CD4-positive, alpha-beta T cell treated with Interleukin-21 for 1 hour (primary cell): ENCODE measurements at regions not wholly inside any gene's neighbourhood (a gene's known extent, or its start where the extent isn't known, plus 50 kb on each side); places are given as distances from the start of the nearest gene placed in this dataset.
"Not testable (repeated sequence)": the region's sequence is repeated elsewhere in the genome, so short reads cannot be mapped to it uniquely, and the experiment has no call there.

ENCODE experiments used
- DNase-seq: peaks from one replicate; pipeline ENCODE4 v3.0.0-alpha.2; 2020

DNA sequence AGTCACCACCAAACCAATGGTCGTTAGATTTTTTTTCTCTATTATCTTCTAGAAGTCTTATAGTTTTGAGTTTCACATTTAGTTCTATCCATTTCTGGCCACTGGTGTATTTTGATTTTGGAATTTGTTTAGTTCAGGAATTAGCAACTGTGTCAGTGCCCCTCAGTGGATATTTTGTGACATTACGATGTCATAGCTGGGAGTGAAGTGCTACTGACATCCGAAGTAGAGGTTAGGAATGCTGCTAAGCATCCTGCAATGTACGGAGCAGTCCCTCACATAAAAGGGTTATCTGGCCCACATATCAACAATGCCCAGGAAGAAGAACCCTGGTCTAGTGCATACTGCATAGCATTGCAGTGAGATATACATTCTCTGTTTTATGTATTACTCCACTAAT lies 157.4 kb upstream of the RGPD4 start:
- DNase-seq = no peak

GRCh38 chr2:107681936-107682335 lies 144.8 kb upstream of the RGPD4 start:
- no peak for DNase-seq

DNA sequence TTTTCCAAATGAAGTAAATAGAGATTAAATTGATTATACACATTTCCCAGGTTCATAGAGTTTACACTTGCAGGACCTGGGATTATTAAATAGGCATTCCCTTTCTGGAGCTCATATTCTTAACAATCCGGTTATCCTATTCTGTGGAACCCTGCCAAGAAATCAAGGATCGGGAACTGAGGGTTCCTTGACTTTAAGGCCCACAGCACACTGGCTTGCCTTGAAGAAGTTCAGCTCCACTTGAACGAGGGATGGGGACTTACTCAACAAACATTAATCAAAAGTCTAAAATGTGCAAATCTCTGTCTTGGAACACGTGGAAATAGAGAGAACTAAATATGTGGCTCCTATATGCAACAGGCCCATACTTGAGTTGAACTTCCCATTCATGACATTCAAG lies 142.3 kb upstream of the RGPD4 start:
- DNase-seq = no peak

DNA sequence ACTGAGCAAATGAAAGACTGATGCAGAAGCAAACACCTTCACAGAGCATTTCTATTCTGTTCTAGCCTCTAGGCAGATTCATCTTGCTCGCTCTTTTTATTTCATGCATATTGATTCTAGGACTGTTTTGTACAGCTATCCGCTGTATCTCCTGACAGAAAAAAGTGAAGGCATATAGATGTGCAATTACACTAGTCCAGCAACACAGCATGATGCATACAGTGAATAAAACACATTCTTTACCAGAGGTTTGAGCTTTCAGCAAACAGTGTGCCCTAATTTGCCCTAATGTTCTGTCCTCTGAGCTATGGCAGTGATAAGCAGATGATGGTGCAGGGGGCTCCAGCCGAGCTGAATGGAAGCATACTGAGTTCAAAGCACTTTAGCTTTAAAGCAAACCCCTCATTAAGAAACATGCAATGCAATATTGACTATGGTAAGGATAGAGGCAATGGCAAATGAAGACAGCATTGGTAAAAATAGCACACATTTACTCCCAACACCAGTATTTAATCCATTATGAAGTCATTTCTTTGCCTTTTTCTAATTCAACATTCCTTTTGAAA lies 141.2 kb upstream of the RGPD4 start:
- DNase-seq = no peak

DNA sequence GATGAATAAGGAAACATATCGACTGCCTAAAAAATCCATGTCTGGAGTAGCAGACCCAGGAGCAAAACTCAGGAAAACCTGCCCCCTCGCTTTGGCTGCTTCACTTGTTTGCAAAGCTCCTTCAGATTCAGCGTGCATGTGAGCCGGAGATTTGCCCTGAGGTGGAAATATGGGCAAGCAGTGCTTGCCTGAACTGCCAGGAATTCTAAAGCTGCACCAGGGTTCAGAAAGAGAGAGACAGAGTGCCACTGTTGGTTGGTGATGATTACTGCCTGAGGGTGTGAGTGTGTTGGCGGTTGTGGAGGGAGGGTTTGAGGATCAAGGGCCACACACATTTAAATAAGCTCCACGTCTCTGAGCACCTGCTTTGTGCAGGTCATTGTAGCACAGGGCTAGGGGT lies 139.6 kb upstream of the RGPD4 start:
- DNase-seq = no peak

DNA sequence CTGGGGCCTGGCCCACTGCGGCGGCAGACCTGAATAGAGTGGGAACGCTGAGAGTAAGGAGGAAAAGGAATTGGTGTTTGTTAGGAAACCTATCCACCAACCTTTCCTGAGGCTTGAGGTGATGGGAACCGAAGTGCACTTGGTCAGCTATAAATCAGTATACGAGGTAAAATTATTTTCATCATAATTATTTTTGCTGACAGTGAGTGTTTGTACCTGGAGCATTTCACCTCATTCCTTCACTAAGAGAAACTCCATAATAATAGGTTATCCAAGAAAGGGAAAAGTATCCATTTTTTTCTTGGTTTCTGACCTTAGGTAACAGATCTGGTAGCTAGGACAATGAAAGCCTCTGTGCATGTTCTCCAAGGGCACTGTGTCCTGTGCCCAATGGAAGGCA lies 138.6 kb upstream of the RGPD4 start:
- DNase-seq = no peak

GRCh38 chr2:107693604-107694003 lies 133.1 kb upstream of the RGPD4 start:
- DNase-seq = no peak

DNA sequence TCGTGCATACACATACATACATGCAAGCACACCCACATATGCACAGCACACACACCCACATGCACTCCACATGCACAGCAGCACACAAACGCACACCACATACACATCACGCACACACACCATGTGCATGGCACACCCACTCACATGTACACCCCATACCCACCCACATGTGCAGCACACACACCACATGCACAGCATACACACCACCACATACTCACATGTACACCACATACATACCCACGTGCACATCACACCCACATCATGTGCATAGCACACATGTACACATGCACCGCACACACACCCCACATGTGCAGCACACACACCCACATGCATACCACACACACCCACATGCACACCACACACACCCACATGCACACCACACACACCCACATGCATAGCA lies 132.0 kb upstream of the RGPD4 start:
- DNase-seq = no peak

DNA sequence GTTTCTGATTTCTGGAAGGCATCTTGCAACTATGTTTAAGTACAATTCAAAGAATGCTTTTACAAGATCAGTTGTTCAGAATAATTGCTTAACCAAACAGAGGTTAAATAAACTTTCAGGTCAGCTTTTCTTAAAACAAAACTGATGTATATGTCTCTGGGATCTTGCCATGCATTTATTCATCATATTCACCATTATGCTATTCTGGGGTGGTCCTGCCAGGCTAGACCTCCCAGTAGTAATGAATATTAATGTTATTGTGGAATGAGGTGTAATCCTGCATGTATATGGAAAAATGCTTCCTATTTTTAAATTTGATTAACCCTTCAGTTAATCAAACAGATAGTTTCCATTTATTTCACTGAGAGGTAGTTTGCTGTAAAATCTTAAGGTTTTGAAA lies 129.3 kb upstream of the RGPD4 start:
- no peak for DNase-seq

GRCh38 chr2:107698861-107699260 lies 127.8 kb upstream of the RGPD4 start:
- no peak for DNase-seq

- no peak for DNase-seq
Measured at GRCh38 chr2:107700073-107700472, 126.6 kb upstream of the RGPD4 start.

GRCh38 chr2:107711941-107712340 lies 114.8 kb upstream of the RGPD4 start:
- DNase-seq = no peak

DNA sequence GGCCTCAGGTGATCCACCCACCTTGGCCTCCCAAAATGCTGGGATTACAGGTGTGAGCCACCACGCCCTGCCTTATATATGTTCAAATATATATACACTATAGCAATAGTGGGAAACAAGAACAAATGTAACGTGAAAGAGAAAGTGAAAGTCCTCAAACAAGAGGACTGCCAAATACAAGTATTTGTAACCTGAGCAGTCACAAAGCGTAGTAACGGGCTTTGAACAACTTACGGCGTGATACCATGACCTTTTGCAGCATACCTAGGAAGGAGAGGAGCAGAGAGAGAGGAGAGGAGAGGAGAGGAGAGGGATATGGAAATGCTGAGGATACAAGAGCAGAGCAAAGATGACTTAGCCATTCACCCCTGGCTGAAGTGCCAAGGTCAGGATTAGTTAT lies 113.8 kb upstream of the RGPD4 start:
- DNase-seq = peak; percentile 5

- DNase-seq = no peak
Measured at GRCh38 chr2:107717661-107718060, 109.0 kb upstream of the RGPD4 start.

DNA sequence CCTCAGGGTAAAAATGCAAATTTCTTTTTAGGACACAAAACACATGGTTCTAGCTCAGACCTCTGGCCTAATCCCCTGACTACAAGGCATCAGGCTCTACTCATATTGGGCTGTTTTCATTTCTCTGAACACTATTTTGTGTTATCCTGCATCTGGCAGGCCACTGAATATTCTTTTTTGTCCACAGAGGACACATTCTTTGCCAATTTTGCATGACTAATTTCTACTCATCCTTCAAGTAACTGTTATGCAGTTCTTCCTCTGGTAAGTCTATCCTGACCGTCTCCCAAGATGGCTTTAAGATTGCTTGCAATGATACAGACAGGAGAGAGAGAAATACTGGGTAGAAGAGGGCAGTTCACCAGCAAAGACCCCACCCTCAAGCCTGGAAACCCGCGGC lies 107.6 kb upstream of the RGPD4 start:
- DNase-seq = no peak

DNA sequence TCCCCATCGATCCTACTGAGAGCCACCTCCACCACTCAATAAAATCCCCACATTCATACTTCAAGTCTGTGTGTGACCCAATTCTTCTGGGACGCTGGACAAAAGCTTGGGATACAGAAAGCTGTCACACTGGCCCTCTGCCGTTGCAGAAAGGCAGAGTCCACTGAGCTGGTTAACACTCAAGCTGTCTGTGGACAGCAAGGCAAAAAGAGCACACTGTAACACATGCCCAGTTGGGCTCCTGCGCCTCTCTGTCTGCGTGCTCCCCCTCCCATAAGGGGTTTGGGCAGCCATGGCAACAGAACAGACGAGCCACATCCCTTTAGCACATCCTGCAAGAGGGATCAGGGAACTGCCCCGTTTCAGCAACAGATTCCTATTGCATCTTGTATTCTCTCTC lies 106.9 kb upstream of the RGPD4 start:
- no peak for DNase-seq

- no peak for DNase-seq
Measured at GRCh38 chr2:107721178-107721577, 105.5 kb upstream of the RGPD4 start.

DNA sequence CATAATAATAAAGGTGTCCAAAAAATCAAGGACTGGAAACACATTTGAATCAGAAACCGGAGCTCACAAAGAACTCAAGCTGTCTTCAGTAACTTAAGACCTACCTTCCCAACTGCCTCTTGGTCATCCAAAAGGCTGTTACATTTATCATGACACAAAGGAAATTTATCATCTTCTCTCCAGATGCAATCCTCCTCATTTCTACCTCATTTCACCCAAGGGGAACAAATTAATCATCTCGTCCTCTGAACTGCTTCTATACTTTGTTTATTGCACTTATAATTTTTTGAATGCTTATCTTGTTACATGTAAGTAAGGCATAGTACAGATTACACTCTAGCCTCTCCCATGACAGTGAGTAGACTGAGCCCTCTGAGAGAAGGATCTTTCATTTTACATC lies 105.1 kb upstream of the RGPD4 start:
- no peak for DNase-seq

- not testable (repeated sequence) for DNase-seq
Measured at GRCh38 chr2:107725824-107726223, 100.9 kb upstream of the RGPD4 start.

DNA sequence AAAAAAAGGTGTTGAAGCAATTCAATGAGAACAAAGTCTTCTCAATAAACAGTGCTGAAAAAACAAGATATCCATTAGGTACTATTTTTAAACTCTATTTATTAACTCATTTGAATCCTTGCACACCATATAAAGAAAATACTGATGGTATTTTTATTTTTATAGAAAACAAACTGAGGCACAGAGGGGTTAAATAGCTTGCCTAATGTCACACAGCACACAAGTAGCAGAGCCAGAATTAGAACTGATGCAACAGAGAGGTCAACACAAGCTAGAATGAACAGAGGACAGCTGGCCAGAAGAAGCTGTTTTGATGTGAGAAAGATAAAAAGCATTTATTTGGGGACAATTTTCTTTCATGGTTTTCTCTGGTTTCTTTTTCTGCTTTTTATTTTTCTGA lies 99.4 kb upstream of the RGPD4 start:
- no peak for DNase-seq

DNA sequence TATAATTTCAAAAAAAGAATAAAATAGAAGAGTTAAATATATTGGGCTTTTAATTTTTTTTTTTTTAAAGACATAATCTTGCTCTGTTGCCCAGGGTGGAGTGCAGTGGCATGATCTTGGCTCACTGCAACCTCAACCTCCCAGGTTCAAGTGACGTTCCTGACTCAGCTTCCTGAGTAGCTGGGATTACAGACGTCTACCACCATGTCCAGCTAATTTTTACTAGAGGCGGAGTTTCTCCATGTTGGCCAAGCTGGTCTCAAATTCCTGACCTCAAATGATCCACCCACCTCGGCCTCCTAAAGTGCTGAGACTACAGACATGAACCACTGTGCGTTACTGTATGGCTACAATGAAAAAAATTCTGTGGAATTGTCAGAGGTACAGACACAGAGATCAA lies 98.1 kb upstream of the RGPD4 start:
- DNase-seq = no peak

GRCh38 chr2:107729440-107729839 lies 97.3 kb upstream of the RGPD4 start:
- DNase-seq = no peak

DNA sequence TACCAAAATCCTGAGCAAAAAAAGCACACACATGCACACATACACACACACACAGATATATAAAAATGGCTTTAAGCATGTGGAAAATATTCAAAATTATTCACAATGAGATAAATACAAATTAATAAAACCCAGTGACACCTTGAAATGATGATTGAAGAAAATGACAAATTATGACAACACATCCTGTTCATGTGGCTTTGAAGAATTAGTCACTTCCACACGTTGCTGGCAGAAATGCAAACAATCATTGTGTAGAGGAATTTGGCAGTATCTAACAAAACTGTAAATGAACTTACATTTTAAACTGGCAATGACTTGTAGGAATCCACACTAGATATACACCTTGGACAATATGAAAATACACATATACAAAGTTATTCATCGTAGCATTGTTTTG lies 95.8 kb upstream of the RGPD4 start:
- no peak for DNase-seq

DNA sequence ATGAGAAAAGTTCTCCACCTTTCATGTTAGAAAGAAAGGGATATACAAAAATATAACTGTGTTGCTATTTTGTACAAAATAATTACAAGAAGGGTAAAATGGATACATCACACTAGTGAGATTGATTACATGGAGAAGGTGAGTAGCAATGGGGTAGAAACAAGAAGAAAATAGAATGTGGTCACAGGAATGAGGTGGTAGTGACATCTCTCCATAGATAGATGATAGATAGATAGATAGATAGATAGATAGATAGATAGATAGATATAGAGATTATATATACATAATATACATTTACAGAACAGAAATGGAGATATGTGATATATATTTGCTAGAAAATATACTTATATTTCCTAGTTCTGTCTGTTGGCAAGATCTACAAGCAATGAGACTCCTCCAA lies 95.3 kb upstream of the RGPD4 start:
- no peak for DNase-seq

- DNase-seq = no peak
Measured at GRCh38 chr2:107735201-107735600, 91.5 kb upstream of the RGPD4 start.

- DNase-seq = no peak
Measured at GRCh38 chr2:107737756-107738155, 88.9 kb upstream of the RGPD4 start.
